Neural progenitor cell (in vitro differentiated cells): ENCODE measurements at regions not wholly inside any gene's neighbourhood (a gene's known extent, or its start where the extent isn't known, plus 50 kb on each side); places are given as distances from the start of the nearest gene placed in this dataset.

Experiments
- DNase-seq: peaks from one replicate; pipeline ENCODE4 v3.0.0-alpha.2; 2016; ENCODE audit warnings: low spot score
- H2AFZ ChIP-seq: fragments of 200-600 bp; sonication (generic); replicated peaks from 2 replicates; pipeline ENCODE4 v1.6.1; 2016; ENCODE audit warnings: antibody characterized with exemption
- H3F3A ChIP-seq: fragments of 200-600 bp; sonication (generic); 2 replicates; pipeline ENCODE4 v1.6.1; 2016; ENCODE audit warnings: antibody characterized with exemption, low read depth
- H3K27ac ChIP-seq: fragments of 200-600 bp; sonication (generic); 2 replicates; pipeline ENCODE4 v1.5.1; 2016; ENCODE audit warnings: mild to moderate bottlenecking
- H3K27me3 ChIP-seq: fragments of 200-600 bp; sonication (generic); 2 replicates; pipeline ENCODE4 v1.6.1; 2016; ENCODE audit warnings: mild to moderate bottlenecking, moderate library complexity
- H3K36me3 ChIP-seq: fragments of 200-600 bp; sonication (generic); 2 replicates; pipeline ENCODE4 v1.5.1; 2016
- H3K4me1 ChIP-seq: fragments of 200-600 bp; sonication (generic); 2 replicates; pipeline ENCODE4 v1.6.1; 2016; ENCODE audit warnings: mixed run types
- H3K4me2 ChIP-seq: fragments of 200-600 bp; sonication (generic); 2 replicates; pipeline ENCODE4 v1.6.1; 2016
- H3K4me3 ChIP-seq: fragments of 200-600 bp; sonication (generic); 2 replicates; pipeline ENCODE4 v1.5.1; 2016
- H3K79me2 ChIP-seq: fragments of 200-600 bp; sonication (generic); 2 replicates; pipeline ENCODE4 v1.6.1; 2016; ENCODE audit warnings: low read depth
- H3K9ac ChIP-seq: fragments of 200-600 bp; sonication (generic); 2 replicates; pipeline ENCODE4 v1.6.1; 2016
- H3K9me3 ChIP-seq: fragments of 200-600 bp; sonication (generic); 2 replicates; pipeline ENCODE4 v1.5.1; 2016; ENCODE audit warnings: low read depth
- H4K20me1 ChIP-seq: fragments of 200-600 bp; sonication (generic); 2 replicates; pipeline ENCODE4 v1.6.1; 2016; ENCODE audit warnings: low read depth
- H3K27ac Mint-ChIP-seq: 3 replicates; pipeline ENCODE4 v1.8.0; 2021; ENCODE audit warnings: mixed read lengths
- H3K27me3 Mint-ChIP-seq: 2 replicates; pipeline ENCODE4 v1.8.0; 2022; ENCODE audit warnings: low read depth, mild to moderate bottlenecking, inconsistent platforms, moderate library complexity, mixed read lengths; ENCODE audit not compliant: insufficient read depth
- H3K36me3 Mint-ChIP-seq: 3 replicates; pipeline ENCODE4 v1.8.0; 2021; ENCODE audit warnings: mixed read lengths
- H3K4me1 Mint-ChIP-seq: 3 replicates; pipeline ENCODE4 v1.8.0; 2021; ENCODE audit warnings: mixed read lengths
- H3K4me3 Mint-ChIP-seq: 3 replicates; pipeline ENCODE4 v1.8.0; 2021; ENCODE audit warnings: mild to moderate bottlenecking, moderate library complexity, mixed read lengths
- H3K9me3 Mint-ChIP-seq: 3 replicates; pipeline ENCODE4 v1.8.0; 2020; ENCODE audit warnings: mixed read lengths
- EZH2 ChIP-seq: fragments of 200-600 bp; sonication (generic); IDR thresholded peaks from 2 replicates; pipeline ENCODE4 v1.6.1; 2017; ENCODE audit warnings: antibody characterized with exemption, mild to moderate bottlenecking, moderate library complexity
- EZH2phosphoT487 ChIP-seq: fragments of 200-600 bp; sonication (generic); IDR thresholded peaks from 2 replicates; pipeline ENCODE4 v1.6.1; 2017; ENCODE audit warnings: antibody characterized with exemption
- TF ChIP-seq, protein P1 (sequence below): fragments of 200-600 bp; sonication (generic); IDR thresholded peaks from 2 replicates; pipeline ENCODE4 v1.5.1; 2017; ENCODE audit warnings: antibody characterized with exemption, mild to moderate bottlenecking

GRCh38 chr7:63077841-63078240 lies 920.8 kb upstream of the ZNF722 start:
- no peaks in the 10 kb centered on the region for H3K4me1 ChIP-seq
- TF ChIP-seq EZH2 (no peak), EZH2phosphoT487 (no peak)
- TF ChIP-seq, protein P1, sequence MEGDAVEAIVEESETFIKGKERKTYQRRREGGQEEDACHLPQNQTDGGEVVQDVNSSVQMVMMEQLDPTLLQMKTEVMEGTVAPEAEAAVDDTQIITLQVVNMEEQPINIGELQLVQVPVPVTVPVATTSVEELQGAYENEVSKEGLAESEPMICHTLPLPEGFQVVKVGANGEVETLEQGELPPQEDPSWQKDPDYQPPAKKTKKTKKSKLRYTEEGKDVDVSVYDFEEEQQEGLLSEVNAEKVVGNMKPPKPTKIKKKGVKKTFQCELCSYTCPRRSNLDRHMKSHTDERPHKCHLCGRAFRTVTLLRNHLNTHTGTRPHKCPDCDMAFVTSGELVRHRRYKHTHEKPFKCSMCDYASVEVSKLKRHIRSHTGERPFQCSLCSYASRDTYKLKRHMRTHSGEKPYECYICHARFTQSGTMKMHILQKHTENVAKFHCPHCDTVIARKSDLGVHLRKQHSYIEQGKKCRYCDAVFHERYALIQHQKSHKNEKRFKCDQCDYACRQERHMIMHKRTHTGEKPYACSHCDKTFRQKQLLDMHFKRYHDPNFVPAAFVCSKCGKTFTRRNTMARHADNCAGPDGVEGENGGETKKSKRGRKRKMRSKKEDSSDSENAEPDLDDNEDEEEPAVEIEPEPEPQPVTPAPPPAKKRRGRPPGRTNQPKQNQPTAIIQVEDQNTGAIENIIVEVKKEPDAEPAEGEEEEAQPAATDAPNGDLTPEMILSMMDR = no peak
- H3K27me3 ChIP-seq = no peaks in the 10 kb centered on the region
- no peak overlapping the region for H3K4me2 ChIP-seq
- H2AFZ ChIP-seq = no peak overlapping the region
- H3K36me3 ChIP-seq = no peaks in the 10 kb centered on the region
- no peak overlapping the region for H3K27ac ChIP-seq
- no peaks in the 10 kb centered on the region for H3K4me1 Mint-ChIP-seq
- no peak overlapping the region for H3K9ac ChIP-seq
- H3F3A ChIP-seq = no peaks in the 10 kb centered on the region
- H4K20me1 ChIP-seq = no peaks in the 10 kb centered on the region
- peaks cover 57% of the 10 kb centered on the region for H3K9me3 ChIP-seq
- no peaks in the 10 kb centered on the region for H3K79me2 ChIP-seq
- DNase-seq = no peak
- H3K27ac Mint-ChIP-seq = no peak overlapping the region
- H3K9me3 Mint-ChIP-seq = peaks cover 82% of the 10 kb centered on the region
- H3K36me3 Mint-ChIP-seq = peaks cover 4% of the 10 kb centered on the region
- peaks cover 8% of the 10 kb centered on the region for H3K27me3 Mint-ChIP-seq
- H3K4me3 ChIP-seq = no peak overlapping the region
- H3K4me3 Mint-ChIP-seq = no peak overlapping the region

DNA sequence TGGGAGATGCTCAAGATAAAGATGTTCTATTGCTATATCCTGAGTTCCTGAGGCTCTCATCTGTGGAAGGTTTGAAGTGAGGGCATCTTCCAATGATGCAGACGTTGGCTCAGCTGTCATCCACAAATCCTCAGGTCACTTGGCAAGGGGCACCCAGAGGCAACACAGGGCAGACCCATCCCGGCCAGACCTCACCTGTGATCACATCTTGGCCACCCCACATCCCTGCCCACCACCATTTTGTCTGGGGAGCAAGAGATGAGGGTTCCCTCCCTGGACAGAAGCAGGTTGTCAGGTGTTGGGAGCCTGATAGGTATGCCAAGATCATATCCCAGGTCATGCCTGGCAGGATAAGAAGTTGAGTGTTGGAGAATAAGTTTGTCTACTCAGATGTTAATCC lies 918.2 kb upstream of the ZNF722 start:
- H3K27ac ChIP-seq = no peak overlapping the region
- no peaks in the 10 kb centered on the region for H3K79me2 ChIP-seq
- Mint-ChIP-seq H3K27ac (no peak overlapping the region), H3K4me1 (no peaks in the 10 kb centered on the region), H3K9me3 (peaks cover 80% of the 10 kb centered on the region), H3K27me3 (peaks cover 6% of the 10 kb centered on the region), H3K4me3 (no peak overlapping the region), H3K36me3 (peaks cover 3% of the 10 kb centered on the region)
- no peak for TF ChIP-seq EZH2phosphoT487
- TF ChIP-seq EZH2 = no peak
- H3K36me3 ChIP-seq = no peaks in the 10 kb centered on the region
- no peaks in the 10 kb centered on the region for H4K20me1 ChIP-seq
- no peak overlapping the region for H3K4me3 ChIP-seq
- peaks cover 69% of the 10 kb centered on the region for H3K9me3 ChIP-seq
- H3K9ac ChIP-seq = no peak overlapping the region
- DNase-seq = no peak
- H3F3A ChIP-seq = no peaks in the 10 kb centered on the region
- H2AFZ ChIP-seq = no peak overlapping the region
- no peaks in the 10 kb centered on the region for H3K4me1 ChIP-seq
- no peaks in the 10 kb centered on the region for H3K27me3 ChIP-seq
- no peak overlapping the region for H3K4me2 ChIP-seq

- no peak overlapping the region for H2AFZ ChIP-seq
- H3K9ac ChIP-seq = no peak overlapping the region
- H3K36me3 ChIP-seq = no peaks in the 10 kb centered on the region
- no peaks in the 10 kb centered on the region for H3F3A ChIP-seq
- DNase-seq = no peak
- H3K36me3 Mint-ChIP-seq = peaks cover 3% of the 10 kb centered on the region
- H3K27ac ChIP-seq = no peak overlapping the region
- no peak overlapping the region for H3K4me2 ChIP-seq
- TF ChIP-seq EZH2phosphoT487 (no peak), EZH2 (no peak)
- TF ChIP-seq, protein P1 = no peak
- H3K4me1 ChIP-seq = no peaks in the 10 kb centered on the region
- H3K79me2 ChIP-seq = no peaks in the 10 kb centered on the region
- no peaks in the 10 kb centered on the region for H3K4me1 Mint-ChIP-seq
- peaks cover 65% of the 10 kb centered on the region for H3K9me3 ChIP-seq
- no peak overlapping the region for H3K4me3 Mint-ChIP-seq
- no peak overlapping the region for H3K27ac Mint-ChIP-seq
- H3K9me3 Mint-ChIP-seq = peaks cover 78% of the 10 kb centered on the region
- no peaks in the 10 kb centered on the region for H4K20me1 ChIP-seq
- H3K4me3 ChIP-seq = no peak overlapping the region
- H3K27me3 ChIP-seq = no peaks in the 10 kb centered on the region
- peaks cover 4% of the 10 kb centered on the region for H3K27me3 Mint-ChIP-seq
These were observed 917.8 kb upstream of the ZNF722 start for GRCh38 chr7:63080831-63081230.

DNA sequence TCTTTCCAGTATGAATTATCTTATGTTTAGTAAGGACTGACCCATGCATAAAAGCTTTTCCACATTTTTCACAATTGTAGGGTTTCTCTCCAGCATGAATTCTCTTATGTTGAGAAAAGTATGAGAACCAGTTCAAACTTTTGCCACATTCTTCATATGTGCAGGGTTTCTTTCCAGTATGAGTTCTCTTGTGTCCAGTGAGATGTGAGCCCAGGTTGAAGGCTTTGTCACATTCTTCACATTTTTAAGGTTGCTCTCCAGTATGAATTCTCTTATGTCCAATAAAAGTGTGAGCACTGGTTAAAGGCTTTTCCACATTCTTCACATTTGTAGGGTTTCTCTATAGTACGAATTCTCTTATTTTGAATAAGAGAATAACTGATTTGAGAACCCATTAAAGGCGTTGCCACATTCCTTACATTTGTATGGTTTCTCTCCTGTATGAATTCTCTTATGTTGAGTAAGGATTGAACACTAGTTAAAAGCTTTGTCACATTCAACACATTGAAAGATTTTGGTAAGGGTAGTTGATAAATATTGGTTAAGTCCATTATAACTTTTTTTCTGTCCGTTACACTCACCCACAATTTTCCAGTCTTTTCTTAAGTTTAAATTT lies 911.0 kb upstream of the ZNF722 start:
- Histone ChIP-seq H3K36me3 (peaks cover 9% of the 10 kb centered on the region), H3K9ac (no peak overlapping the region), H4K20me1 (no peaks in the 10 kb centered on the region), H2AFZ (no peak overlapping the region), H3K4me2 (no peak overlapping the region), H3K9me3 (peaks cover 82% of the 10 kb centered on the region), H3K4me3 (no peak overlapping the region), H3K27me3 (no peaks in the 10 kb centered on the region), H3K4me1 (no peaks in the 10 kb centered on the region), H3K27ac (no peak overlapping the region), H3F3A (no peaks in the 10 kb centered on the region), H3K79me2 (no peaks in the 10 kb centered on the region)
- no peaks in the 10 kb centered on the region for H3K36me3 Mint-ChIP-seq
- no peak overlapping the region for H3K27ac Mint-ChIP-seq
- peaks cover 82% of the 10 kb centered on the region for H3K9me3 Mint-ChIP-seq
- H3K27me3 Mint-ChIP-seq = peaks cover 2% of the 10 kb centered on the region
- no peak for TF ChIP-seq EZH2phosphoT487
- no peak for TF ChIP-seq EZH2
- TF ChIP-seq, protein P1 = no peak
- H3K4me1 Mint-ChIP-seq = no peaks in the 10 kb centered on the region
- no peak for DNase-seq
- no peak overlapping the region for H3K4me3 Mint-ChIP-seq
